Memory B cell (primary cell): ENCODE measurements at regions not wholly inside any gene's neighbourhood (a gene's known extent, or its start where the extent isn't known, plus 50 kb on each side); places are given as distances from the start of the nearest gene placed in this dataset.

Experiments used
- ATAC-seq: fragments of 150-1000 bp; cut with Tn5 transposase; 2 replicates; pipeline ENCODE4 v1.10.0; 2021; ENCODE audit warnings: low read depth, mild to moderate bottlenecking, moderate library complexity
- DNase-seq, 2 donors: peaks; one replicate each; pipeline ENCODE4 v3.0.0; 2022; ENCODE audit warnings: low spot score in 2 of 2
- H3K27ac Mint-ChIP-seq: one replicate; pipeline ENCODE4 v1.8.0; 2022; ENCODE audit warnings: mild to moderate bottlenecking, moderate library complexity, mixed read lengths
- H3K27me3 Mint-ChIP-seq: one replicate; pipeline ENCODE4 v1.8.0; 2022; ENCODE audit warnings: mixed read lengths
- H3K36me3 Mint-ChIP-seq: one replicate; pipeline ENCODE4 v1.8.0; 2022; ENCODE audit warnings: mild to moderate bottlenecking, mixed read lengths
- H3K4me1 Mint-ChIP-seq: one replicate; pipeline ENCODE4 v1.8.0; 2022; ENCODE audit warnings: mixed read lengths
- H3K4me3 Mint-ChIP-seq: one replicate; pipeline ENCODE4 v1.8.0; 2022; ENCODE audit warnings: mild to moderate bottlenecking, moderate library complexity, mixed read lengths
- H3K9me3 Mint-ChIP-seq: one replicate; pipeline ENCODE4 v1.8.0; 2022; ENCODE audit warnings: mixed read lengths

- H3K4me1 Mint-ChIP-seq: no peaks in the 10 kb centered on the region
- no peaks in the 10 kb centered on the region for H3K27me3 Mint-ChIP-seq
- ATAC-seq (no peak), DNase-seq (no peak)
- no peak overlapping the region for H3K27ac Mint-ChIP-seq
- no peaks in the 10 kb centered on the region for H3K9me3 Mint-ChIP-seq
- no peaks in the 10 kb centered on the region for H3K36me3 Mint-ChIP-seq
- no peak overlapping the region for H3K4me3 Mint-ChIP-seq
These were observed 163.4 kb upstream of the SEMA6D start for GRCh38 chr15:47553947-47554346.

- no peaks in the 10 kb centered on the region for H3K27me3 Mint-ChIP-seq
- H3K9me3 Mint-ChIP-seq: peaks cover 9% of the 10 kb centered on the region
- no peaks in the 10 kb centered on the region for H3K36me3 Mint-ChIP-seq
- H3K4me3 Mint-ChIP-seq: no peak overlapping the region
- no peaks in the 10 kb centered on the region for H3K4me1 Mint-ChIP-seq
- no peak overlapping the region for H3K27ac Mint-ChIP-seq
- no peak for ATAC-seq
- no peak for DNase-seq
These were observed 156.2 kb upstream of the SEMA6D start for GRCh38 chr15:47561102-47561501.

- Mint-ChIP-seq H3K4me3 (no peak overlapping the region), H3K9me3 (peaks cover 2% of the 10 kb centered on the region), H3K27ac (no peak overlapping the region), H3K27me3 (no peaks in the 10 kb centered on the region), H3K36me3 (no peaks in the 10 kb centered on the region), H3K4me1 (no peaks in the 10 kb centered on the region)
- ATAC-seq: no peak
- no peak for DNase-seq
These were observed 151.4 kb upstream of the SEMA6D start for GRCh38 chr15:47565949-47566348.

- Mint-ChIP-seq H3K36me3 (no peaks in the 10 kb centered on the region), H3K27ac (no peak overlapping the region), H3K9me3 (no peaks in the 10 kb centered on the region), H3K27me3 (no peaks in the 10 kb centered on the region), H3K4me3 (no peak overlapping the region), H3K4me1 (no peaks in the 10 kb centered on the region)
- no peak for ATAC-seq
- no peak for DNase-seq
These were observed 150.7 kb upstream of the SEMA6D start for GRCh38 chr15:47566610-47567009.

- ATAC-seq (no peak), DNase-seq (no peak)
- Mint-ChIP-seq H3K4me1 (no peaks in the 10 kb centered on the region), H3K4me3 (no peak overlapping the region), H3K36me3 (no peaks in the 10 kb centered on the region), H3K9me3 (no peaks in the 10 kb centered on the region), H3K27ac (no peak overlapping the region), H3K27me3 (no peaks in the 10 kb centered on the region)
These were observed 149.3 kb upstream of the SEMA6D start for GRCh38 chr15:47568030-47568429.

GRCh38 chr15:47570044-47570443 is 147.3 kb upstream of the SEMA6D start:
- no peaks in the 10 kb centered on the region for H3K36me3 Mint-ChIP-seq
- no peaks in the 10 kb centered on the region for H3K9me3 Mint-ChIP-seq
- H3K27me3 Mint-ChIP-seq: no peaks in the 10 kb centered on the region
- no peaks in the 10 kb centered on the region for H3K4me1 Mint-ChIP-seq
- ATAC-seq: no peak
- no peak overlapping the region for H3K27ac Mint-ChIP-seq
- DNase-seq: no peak
- H3K4me3 Mint-ChIP-seq: no peak overlapping the region

- DNase-seq (no peak), ATAC-seq (no peak)
- no peaks in the 10 kb centered on the region for H3K27me3 Mint-ChIP-seq
- H3K9me3 Mint-ChIP-seq: no peaks in the 10 kb centered on the region
- no peaks in the 10 kb centered on the region for H3K36me3 Mint-ChIP-seq
- no peak overlapping the region for H3K4me3 Mint-ChIP-seq
- no peaks in the 10 kb centered on the region for H3K4me1 Mint-ChIP-seq
- no peak overlapping the region for H3K27ac Mint-ChIP-seq
These were observed 146.9 kb upstream of the SEMA6D start for GRCh38 chr15:47570451-47570850.

- Mint-ChIP-seq H3K9me3 (no peaks in the 10 kb centered on the region), H3K4me1 (no peaks in the 10 kb centered on the region), H3K36me3 (no peaks in the 10 kb centered on the region), H3K27me3 (no peaks in the 10 kb centered on the region), H3K27ac (no peak overlapping the region), H3K4me3 (no peak overlapping the region)
- no peak for DNase-seq
- ATAC-seq: no peak
These were observed 146.2 kb upstream of the SEMA6D start for GRCh38 chr15:47570881-47571640.

- Mint-ChIP-seq H3K36me3 (no peaks in the 10 kb centered on the region), H3K4me1 (no peaks in the 10 kb centered on the region), H3K27me3 (no peaks in the 10 kb centered on the region), H3K27ac (no peak overlapping the region), H3K4me3 (no peak overlapping the region), H3K9me3 (no peaks in the 10 kb centered on the region)
- DNase-seq (no peak), ATAC-seq (no peak)
These were observed 143.6 kb upstream of the SEMA6D start for GRCh38 chr15:47573673-47574072.

- Mint-ChIP-seq H3K27ac (no peak overlapping the region), H3K4me3 (no peak overlapping the region), H3K4me1 (no peaks in the 10 kb centered on the region), H3K9me3 (no peaks in the 10 kb centered on the region), H3K27me3 (no peaks in the 10 kb centered on the region), H3K36me3 (no peaks in the 10 kb centered on the region)
- DNase-seq (no peak), ATAC-seq (no peak)
These were observed 140.3 kb upstream of the SEMA6D start for GRCh38 chr15:47577000-47577399.

GRCh38 chr15:47577461-47577860 is 139.8 kb upstream of the SEMA6D start:
- Mint-ChIP-seq H3K36me3 (no peaks in the 10 kb centered on the region), H3K4me3 (no peak overlapping the region), H3K27ac (no peak overlapping the region), H3K27me3 (no peaks in the 10 kb centered on the region), H3K4me1 (no peaks in the 10 kb centered on the region), H3K9me3 (no peaks in the 10 kb centered on the region)
- no peak for DNase-seq
- ATAC-seq: no peak

- peaks cover 1% of the 10 kb centered on the region for H3K27me3 Mint-ChIP-seq
- no peaks in the 10 kb centered on the region for H3K4me1 Mint-ChIP-seq
- H3K27ac Mint-ChIP-seq: no peak overlapping the region
- ATAC-seq: no peak
- DNase-seq: no peak
- no peaks in the 10 kb centered on the region for H3K9me3 Mint-ChIP-seq
- H3K4me3 Mint-ChIP-seq: no peak overlapping the region
- H3K36me3 Mint-ChIP-seq: no peaks in the 10 kb centered on the region
These were observed 135.1 kb upstream of the SEMA6D start for GRCh38 chr15:47582233-47582632.

- Mint-ChIP-seq H3K4me3 (no peak overlapping the region), H3K36me3 (no peaks in the 10 kb centered on the region), H3K9me3 (no peaks in the 10 kb centered on the region), H3K27me3 (peaks cover 3% of the 10 kb centered on the region), H3K4me1 (no peaks in the 10 kb centered on the region), H3K27ac (no peak overlapping the region)
- ATAC-seq: no peak
- no peak for DNase-seq
These were observed 133.0 kb upstream of the SEMA6D start for GRCh38 chr15:47584316-47584715.

- no peak for ATAC-seq
- H3K27me3 Mint-ChIP-seq: peaks cover 3% of the 10 kb centered on the region
- no peaks in the 10 kb centered on the region for H3K9me3 Mint-ChIP-seq
- no peaks in the 10 kb centered on the region for H3K36me3 Mint-ChIP-seq
- H3K4me3 Mint-ChIP-seq: no peak overlapping the region
- no peak overlapping the region for H3K27ac Mint-ChIP-seq
- DNase-seq: no peak
- no peaks in the 10 kb centered on the region for H3K4me1 Mint-ChIP-seq
These were observed 130.6 kb upstream of the SEMA6D start for GRCh38 chr15:47586653-47587224.
